ENCODE measurements at regions not wholly inside any gene's neighbourhood (a gene's known extent, or its start where the extent isn't known, plus 50 kb on each side); places are given as distances from the start of the nearest gene placed in this dataset.

DNA sequence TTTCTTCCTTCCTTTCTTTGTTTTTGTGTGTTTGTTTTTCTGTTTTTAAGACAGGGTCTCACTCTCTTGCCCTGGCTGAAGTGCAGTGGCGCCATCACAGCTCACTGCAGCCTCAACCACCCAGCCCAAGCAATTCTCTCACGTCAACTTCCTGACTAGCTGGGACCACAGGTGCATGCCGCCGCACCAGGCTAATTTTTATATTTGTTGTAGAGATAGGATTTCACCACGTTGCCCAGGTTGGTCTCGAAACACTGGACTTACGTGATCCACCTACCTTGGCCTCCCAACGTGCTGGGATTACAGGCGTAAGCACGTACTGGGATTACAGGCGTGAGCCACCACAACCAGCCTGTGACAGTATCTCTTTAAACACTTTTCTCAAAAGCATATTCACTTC lies 120.7 kb downstream of the DKK1 start:
- TF ChIP-seq POLR2A (IDR thresholded peaks at IDR 0.05; ENCODE audit: low read depth, low read length) (no peak), SMC3 (IDR thresholded peaks at IDR 0.05; ENCODE audit: low read depth, low read length) (no peak), RAD21 (IDR thresholded peaks at IDR 0.05; ENCODE audit: low read length) (no peak), CHD1 (IDR thresholded peaks at IDR 0.05; ENCODE audit: low read depth, low read length) (no peak), FOS (IDR thresholded peaks at IDR 0.05; ENCODE audit: low read depth, low read length) (no peak), NFE2L2 (IDR thresholded peaks at IDR 0.05; ENCODE audit: low read depth, low read length) (no peak), RCOR1 (IDR thresholded peaks at IDR 0.05; ENCODE audit: insufficient replicate concordance, low read length) (no peak), CEBPB (IDR thresholded peaks at IDR 0.05; ENCODE audit: low read depth, low read length) (no peak), MXI1 (IDR thresholded peaks at IDR 0.05; ENCODE audit: borderline replicate concordance, low read depth, low read length) (no peak)
- TF ChIP-seq, protein P1, sequence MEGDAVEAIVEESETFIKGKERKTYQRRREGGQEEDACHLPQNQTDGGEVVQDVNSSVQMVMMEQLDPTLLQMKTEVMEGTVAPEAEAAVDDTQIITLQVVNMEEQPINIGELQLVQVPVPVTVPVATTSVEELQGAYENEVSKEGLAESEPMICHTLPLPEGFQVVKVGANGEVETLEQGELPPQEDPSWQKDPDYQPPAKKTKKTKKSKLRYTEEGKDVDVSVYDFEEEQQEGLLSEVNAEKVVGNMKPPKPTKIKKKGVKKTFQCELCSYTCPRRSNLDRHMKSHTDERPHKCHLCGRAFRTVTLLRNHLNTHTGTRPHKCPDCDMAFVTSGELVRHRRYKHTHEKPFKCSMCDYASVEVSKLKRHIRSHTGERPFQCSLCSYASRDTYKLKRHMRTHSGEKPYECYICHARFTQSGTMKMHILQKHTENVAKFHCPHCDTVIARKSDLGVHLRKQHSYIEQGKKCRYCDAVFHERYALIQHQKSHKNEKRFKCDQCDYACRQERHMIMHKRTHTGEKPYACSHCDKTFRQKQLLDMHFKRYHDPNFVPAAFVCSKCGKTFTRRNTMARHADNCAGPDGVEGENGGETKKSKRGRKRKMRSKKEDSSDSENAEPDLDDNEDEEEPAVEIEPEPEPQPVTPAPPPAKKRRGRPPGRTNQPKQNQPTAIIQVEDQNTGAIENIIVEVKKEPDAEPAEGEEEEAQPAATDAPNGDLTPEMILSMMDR (conservative IDR thresholded peaks at IDR 0.05; ENCODE audit: low read depth, low read length) = no peak
- TF ChIP-seq, protein P2, sequence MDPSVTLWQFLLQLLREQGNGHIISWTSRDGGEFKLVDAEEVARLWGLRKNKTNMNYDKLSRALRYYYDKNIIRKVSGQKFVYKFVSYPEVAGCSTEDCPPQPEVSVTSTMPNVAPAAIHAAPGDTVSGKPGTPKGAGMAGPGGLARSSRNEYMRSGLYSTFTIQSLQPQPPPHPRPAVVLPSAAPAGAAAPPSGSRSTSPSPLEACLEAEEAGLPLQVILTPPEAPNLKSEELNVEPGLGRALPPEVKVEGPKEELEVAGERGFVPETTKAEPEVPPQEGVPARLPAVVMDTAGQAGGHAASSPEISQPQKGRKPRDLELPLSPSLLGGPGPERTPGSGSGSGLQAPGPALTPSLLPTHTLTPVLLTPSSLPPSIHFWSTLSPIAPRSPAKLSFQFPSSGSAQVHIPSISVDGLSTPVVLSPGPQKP (IDR thresholded peaks at IDR 0.05; ENCODE audit: borderline replicate concordance, low read depth, low read length) = no peak
- TF ChIP-seq, protein P3, sequence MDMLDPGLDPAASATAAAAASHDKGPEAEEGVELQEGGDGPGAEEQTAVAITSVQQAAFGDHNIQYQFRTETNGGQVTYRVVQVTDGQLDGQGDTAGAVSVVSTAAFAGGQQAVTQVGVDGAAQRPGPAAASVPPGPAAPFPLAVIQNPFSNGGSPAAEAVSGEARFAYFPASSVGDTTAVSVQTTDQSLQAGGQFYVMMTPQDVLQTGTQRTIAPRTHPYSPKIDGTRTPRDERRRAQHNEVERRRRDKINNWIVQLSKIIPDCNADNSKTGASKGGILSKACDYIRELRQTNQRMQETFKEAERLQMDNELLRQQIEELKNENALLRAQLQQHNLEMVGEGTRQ (IDR thresholded peaks at IDR 0.05; ENCODE audit: low read depth, low read length) = no peak

All from IMR-90 (cell line).